ENCODE measurements at regions not wholly inside any gene's neighbourhood (a gene's known extent, or its start where the extent isn't known, plus 50 kb on each side); places are given as distances from the start of the nearest gene placed in this dataset.

- no peak for TF ChIP-seq CTCF (IDR thresholded peaks at IDR 0.05)
- no peak for TF ChIP-seq ZFX (IDR thresholded peaks at IDR 0.05; ENCODE audit: borderline replicate concordance)
Observed at GRCh38 chr2:239532250-239532649, 131.4 kb upstream of the HDAC4 start.

Data from 22Rv1 (cell line).